ENCODE measurements at regions not wholly inside any gene's neighbourhood (a gene's known extent, or its start where the extent isn't known, plus 50 kb on each side); places are given as distances from the start of the nearest gene placed in this dataset.
"Not testable (repeated sequence)": the region's sequence is repeated elsewhere in the genome, so short reads cannot be mapped to it uniquely, and the experiment has no call there.

DNA sequence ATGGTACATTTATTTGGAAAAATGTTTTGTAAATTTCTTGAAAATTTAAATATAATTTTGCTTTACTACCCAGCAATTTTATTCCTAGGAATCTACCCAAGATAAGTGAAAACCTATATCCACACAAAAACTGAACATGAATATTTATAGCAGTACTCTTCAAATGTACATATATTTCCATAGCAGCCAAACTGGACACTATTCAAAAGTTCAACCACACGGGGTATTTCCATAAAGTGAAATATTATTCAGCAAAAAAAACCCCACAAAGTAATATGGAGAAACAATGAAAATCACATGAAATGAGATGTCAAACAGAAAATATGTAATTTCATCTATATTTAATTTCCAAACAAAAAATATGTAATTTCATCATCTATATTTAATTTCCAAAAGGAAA lies 1247.6 kb upstream of the TMEFF2 start:
- CTCF ChIA-PET = no interaction called here

DNA sequence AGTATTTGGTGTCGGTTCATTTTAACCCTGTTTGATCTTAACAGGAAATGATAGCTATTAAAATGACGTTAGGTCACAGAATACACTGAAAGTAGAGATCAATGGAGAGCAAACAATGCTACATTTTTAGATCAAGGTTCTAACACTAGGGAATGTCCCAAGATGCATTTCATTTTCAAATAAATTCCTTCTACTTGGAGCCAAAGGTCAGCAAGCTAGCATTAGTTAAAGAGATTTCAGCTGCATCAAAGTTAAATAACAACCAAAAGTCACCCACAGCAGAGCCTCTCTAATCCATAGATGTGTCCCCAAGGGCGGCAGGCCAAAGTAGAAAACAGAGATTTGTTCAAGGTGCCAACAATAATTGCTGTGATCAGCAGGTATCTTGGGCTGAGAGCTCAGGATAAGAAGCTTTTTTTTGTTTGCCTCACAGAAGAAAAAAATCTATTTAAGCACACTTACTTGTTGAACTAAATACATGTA lies 1233.6 kb upstream of the TMEFF2 start:
- H4K20me1 ChIP-seq (ENCODE audit: low read length) = no peaks in the 10 kb centered on the region
- H3K9me3 ChIP-seq (ENCODE audit: low read length) = no peaks in the 10 kb centered on the region
- DNase-seq (no peak), ATAC-seq (no peak)
- no peaks in the 10 kb centered on the region for H3K36me3 ChIP-seq (ENCODE audit: low read depth, low read length)
- H3K4me3 ChIP-seq (ENCODE audit: low read length) = no peak overlapping the region
- no peak overlapping the region for H3K4me2 ChIP-seq (ENCODE audit: low read length)
- H3K9me2 ChIP-seq (replicated peaks; ENCODE audit: low read length) = no peaks in the 10 kb centered on the region
- no peaks in the 10 kb centered on the region for H3K27me3 ChIP-seq (ENCODE audit: low read length)
- no peak overlapping the region for H2AFZ ChIP-seq (ENCODE audit: low read length)
- no peak for TF ChIP-seq EZH2phosphoT487 (IDR thresholded peaks at IDR 0.05; ENCODE audit: borderline replicate concordance, low read length)
- TF ChIP-seq EZH2 (IDR thresholded peaks at IDR 0.05; ENCODE audit: low read length, unreplicated experiment) = no peak
- TF ChIP-seq, protein P1, sequence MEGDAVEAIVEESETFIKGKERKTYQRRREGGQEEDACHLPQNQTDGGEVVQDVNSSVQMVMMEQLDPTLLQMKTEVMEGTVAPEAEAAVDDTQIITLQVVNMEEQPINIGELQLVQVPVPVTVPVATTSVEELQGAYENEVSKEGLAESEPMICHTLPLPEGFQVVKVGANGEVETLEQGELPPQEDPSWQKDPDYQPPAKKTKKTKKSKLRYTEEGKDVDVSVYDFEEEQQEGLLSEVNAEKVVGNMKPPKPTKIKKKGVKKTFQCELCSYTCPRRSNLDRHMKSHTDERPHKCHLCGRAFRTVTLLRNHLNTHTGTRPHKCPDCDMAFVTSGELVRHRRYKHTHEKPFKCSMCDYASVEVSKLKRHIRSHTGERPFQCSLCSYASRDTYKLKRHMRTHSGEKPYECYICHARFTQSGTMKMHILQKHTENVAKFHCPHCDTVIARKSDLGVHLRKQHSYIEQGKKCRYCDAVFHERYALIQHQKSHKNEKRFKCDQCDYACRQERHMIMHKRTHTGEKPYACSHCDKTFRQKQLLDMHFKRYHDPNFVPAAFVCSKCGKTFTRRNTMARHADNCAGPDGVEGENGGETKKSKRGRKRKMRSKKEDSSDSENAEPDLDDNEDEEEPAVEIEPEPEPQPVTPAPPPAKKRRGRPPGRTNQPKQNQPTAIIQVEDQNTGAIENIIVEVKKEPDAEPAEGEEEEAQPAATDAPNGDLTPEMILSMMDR (conservative IDR thresholded peaks at IDR 0.05; ENCODE audit: low read depth, low read length) = no peak
- ChIA-PET POLR2A (ENCODE audit: unreplicated experiment) (interaction anchor here (0.6 kb wide), 1 partner anchor 1740 kb away, joined by 4 read pairs; no protein-coding TSS in a partner anchor), CTCF (interaction anchor here (0.9 kb wide), 1 partner anchor 118 kb away, joined by 3 read pairs; no protein-coding TSS in a partner anchor)
- H3K27ac ChIP-seq (ENCODE audit: low read length) = no peak overlapping the region
- no peaks in the 10 kb centered on the region for H3K4me1 ChIP-seq (ENCODE audit: insufficient read depth, low read length)
- no peaks in the 10 kb centered on the region for H3K79me2 ChIP-seq (ENCODE audit: low read length)
- H3F3A ChIP-seq (ENCODE audit: low read length, unreplicated experiment) = no peaks in the 10 kb centered on the region
- no peak overlapping the region for H3K9ac ChIP-seq (ENCODE audit: low read length)
- intact Hi-C loops (cut with micrococcal nuclease) = no loop called here
- BruUV-seq (replicated peaks) = no TSS peak

More for the DNA sequence above, 1247.6 kb upstream of the TMEFF2 start:
- no peak overlapping the region for H2AFZ ChIP-seq (ENCODE audit: low read length)
- no peak overlapping the region for H3K9ac ChIP-seq (ENCODE audit: low read length)
- H3K4me1 ChIP-seq (ENCODE audit: insufficient read depth, low read length) = no peaks in the 10 kb centered on the region
- H3K9me3 ChIP-seq (ENCODE audit: low read length) = no peaks in the 10 kb centered on the region
- no peak overlapping the region for H3K27ac ChIP-seq (ENCODE audit: low read length)
- ATAC-seq = no peak
- H3K4me3 ChIP-seq (ENCODE audit: low read length) = no peak overlapping the region
- no peak for TF ChIP-seq EZH2phosphoT487 (IDR thresholded peaks at IDR 0.05; ENCODE audit: borderline replicate concordance, low read length)
- TF ChIP-seq, protein P1 (conservative IDR thresholded peaks at IDR 0.05; ENCODE audit: low read depth, low read length) = no peak
- no peak for TF ChIP-seq EZH2 (IDR thresholded peaks at IDR 0.05; ENCODE audit: low read length, unreplicated experiment)
- H3K9me2 ChIP-seq (replicated peaks; ENCODE audit: low read length) = no peaks in the 10 kb centered on the region
- no peaks in the 10 kb centered on the region for H3K79me2 ChIP-seq (ENCODE audit: low read length)
- no peak for DNase-seq
- no peak overlapping the region for H3K4me2 ChIP-seq (ENCODE audit: low read length)
- H4K20me1 ChIP-seq (ENCODE audit: low read length) = no peaks in the 10 kb centered on the region
- POLR2A ChIA-PET (ENCODE audit: unreplicated experiment) = no interaction called here
- no peaks in the 10 kb centered on the region for H3K27me3 ChIP-seq (ENCODE audit: low read length)
- BruUV-seq (replicated peaks) = no TSS peak
- intact Hi-C loops (cut with micrococcal nuclease) = no loop called here
- no peaks in the 10 kb centered on the region for H3F3A ChIP-seq (ENCODE audit: low read length, unreplicated experiment)
- H3K36me3 ChIP-seq (ENCODE audit: low read depth, low read length) = no peaks in the 10 kb centered on the region

DNA sequence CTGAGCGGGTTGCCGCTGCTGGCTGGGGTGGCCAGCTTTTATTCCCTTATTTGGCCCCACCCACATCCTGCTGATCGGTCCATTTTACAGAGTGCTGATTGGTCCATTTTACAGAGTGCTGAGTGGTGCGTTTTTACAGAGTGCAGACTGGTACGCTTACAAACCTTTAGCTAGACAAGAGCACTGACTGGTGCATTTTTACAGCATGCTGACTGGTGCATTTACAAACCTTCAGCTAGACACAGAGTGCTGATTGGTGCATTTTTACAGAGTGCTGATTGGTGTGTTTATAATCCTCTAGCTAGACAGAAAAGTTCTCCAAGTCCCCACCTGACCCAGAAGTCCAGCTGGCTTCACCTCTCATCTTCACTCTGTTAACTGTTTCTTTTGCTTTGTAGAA lies 1217.6 kb upstream of the TMEFF2 start:
- H3F3A ChIP-seq (ENCODE audit: low read length, unreplicated experiment); H3K27ac ChIP-seq (ENCODE audit: low read length); H3K4me1 ChIP-seq (ENCODE audit: insufficient read depth, low read length); H3K79me2 ChIP-seq (ENCODE audit: low read length); H3K4me3 ChIP-seq (ENCODE audit: low read length); H3K36me3 ChIP-seq (ENCODE audit: low read depth, low read length); H3K27me3 ChIP-seq (ENCODE audit: low read length); H2AFZ ChIP-seq (ENCODE audit: low read length); H3K9me3 ChIP-seq (ENCODE audit: low read length); H4K20me1 ChIP-seq (ENCODE audit: low read length); BruUV-seq (replicated peaks); ATAC-seq; POLR2A ChIA-PET (ENCODE audit: unreplicated experiment); H3K4me2 ChIP-seq (ENCODE audit: low read length); H3K9me2 ChIP-seq (replicated peaks; ENCODE audit: low read length); H3K9ac ChIP-seq (ENCODE audit: low read length); DNase-seq; CTCF ChIA-PET; intact Hi-C loops (cut with micrococcal nuclease): not testable (repeated sequence)
